ENCODE measurements at regions not wholly inside any gene's neighbourhood (a gene's known extent, or its start where the extent isn't known, plus 50 kb on each side); places are given as distances from the start of the nearest gene placed in this dataset.

DNA sequence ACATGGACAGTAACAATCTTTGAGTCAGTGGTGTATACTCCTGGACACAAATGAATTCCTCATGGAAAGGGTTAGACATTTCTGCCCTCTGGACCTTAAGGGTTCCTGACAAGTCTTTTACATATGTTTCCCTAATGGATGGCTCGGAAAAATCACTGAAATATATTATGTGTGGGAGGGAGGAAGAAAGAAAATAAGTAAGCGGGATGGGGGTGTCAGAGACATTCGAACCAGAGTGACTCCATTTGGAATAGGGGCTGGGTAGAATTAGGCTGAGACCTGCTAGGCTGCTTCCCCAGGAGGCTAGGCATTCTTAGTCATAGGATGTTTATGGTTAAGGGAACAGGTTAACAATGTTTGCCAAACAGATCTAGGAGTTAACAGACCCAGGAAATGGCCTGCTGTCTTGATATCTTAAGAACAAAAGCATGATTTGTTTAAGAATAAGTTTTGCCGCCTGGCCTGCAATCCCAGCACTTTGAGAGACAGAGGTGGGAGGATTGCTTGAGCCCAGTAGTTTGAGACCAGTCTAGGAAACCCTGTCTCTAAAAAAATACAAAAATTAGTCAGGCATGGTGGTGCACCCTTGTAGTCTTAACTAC, 1241.7 kb downstream of the TYW1 start:
- H3K79me1 ChIP-seq (ENCODE audit: low read depth in 1 of 2, low read length in 2 of 2) = no peaks in the 10 kb centered on the region
- no peak overlapping the region for H2AK5ac ChIP-seq (ENCODE audit: low read depth, low read length)
- H2BK20ac ChIP-seq (ENCODE audit: low read depth, low read length) = no peak overlapping the region
- DNase-seq (no peak), ATAC-seq (ENCODE audit: low read depth) (no peak)
- H3K23ac ChIP-seq (ENCODE audit: low read depth, low read length) = no peak overlapping the region
- POLR2A ChIA-PET (ENCODE audit: unreplicated experiment) = no interaction called here
- H3K4me3 ChIP-seq (ENCODE audit: insufficient read depth, low read depth, low read length) = no peak overlapping the region
- no peak for TF ChIP-seq MAZ (IDR thresholded peaks at IDR 0.05; ENCODE audit: borderline replicate concordance, low read depth, low read length)
- TF ChIP-seq BHLHE40 (IDR thresholded peaks at IDR 0.05; ENCODE audit: low read depth, low read length) = no peak
- TF ChIP-seq CEBPB (IDR thresholded peaks at IDR 0.05; ENCODE audit: low read depth, low read length) = no peak
- TF ChIP-seq NFE2L2 (IDR thresholded peaks at IDR 0.05; ENCODE audit: low read depth, low read length) = no peak
- no peak for TF ChIP-seq RCOR1 (IDR thresholded peaks at IDR 0.05; ENCODE audit: insufficient replicate concordance, low read length)
- no peak for TF ChIP-seq MAFK (IDR thresholded peaks at IDR 0.05; ENCODE audit: low read depth, low read length)
- no peak for TF ChIP-seq RAD21 (IDR thresholded peaks at IDR 0.05; ENCODE audit: low read length)
- TF ChIP-seq CHD1 (IDR thresholded peaks at IDR 0.05; ENCODE audit: low read depth, low read length) = no peak
- H4K20me1 ChIP-seq (ENCODE audit: insufficient read depth, low read length) = no peaks in the 10 kb centered on the region
- no peak overlapping the region for H3K9ac ChIP-seq (ENCODE audit: low read depth, low read length)
- no peak overlapping the region for H2BK120ac ChIP-seq (ENCODE audit: low read depth, low read length)
- H3K4ac ChIP-seq (ENCODE audit: low read depth, low read length) = no peak overlapping the region
- H3K56ac ChIP-seq (ENCODE audit: extremely low read depth, insufficient read depth, low read length) = no peak overlapping the region
- H3K14ac ChIP-seq (replicated peaks; ENCODE audit: low read depth, low read length) = no peak overlapping the region
- no peak overlapping the region for H2BK5ac ChIP-seq (ENCODE audit: low read depth, low read length, poor library complexity, severe bottlenecking)
- dilution Hi-C loops (cut with HindIII; ENCODE audit: low sequenced_read_pairs, unreplicated experiment) (no loop called here), in situ Hi-C loops (cut with MboI; ENCODE audit: low sequenced_read_pairs) (no loop called here), intact Hi-C loops (cut with micrococcal nuclease) (no loop called here)
- no peaks in the 10 kb centered on the region for H3K4me1 ChIP-seq (ENCODE audit: control insufficient read depth, insufficient read depth, low read length)
- no TSS peak for BruUV-seq (replicated peaks)
- H3K27ac ChIP-seq (ENCODE audit: insufficient read depth, low read length) = no peak overlapping the region
- H3K9me3 ChIP-seq (ENCODE audit: control insufficient read depth, insufficient read depth, low read length) = peaks cover 13% of the 10 kb centered on the region
- no peaks in the 10 kb centered on the region for H3K27me3 ChIP-seq (ENCODE audit: control insufficient read depth, insufficient read depth, low read length)
- CTCF ChIA-PET = no interaction called here
- H3K36me3 ChIP-seq (ENCODE audit: control insufficient read depth, insufficient read depth, low read length) = no peaks in the 10 kb centered on the region
- H3K9me1 ChIP-seq (ENCODE audit: insufficient read depth, low read length) = no peaks in the 10 kb centered on the region
- no peak overlapping the region for H2BK15ac ChIP-seq (ENCODE audit: low read depth, low read length)
- WGBS, 2 experiments (ENCODE audit: extremely low coverage in 2 of 2, insufficient read length in 1 of 2) = 63% methylated on average over 2 of the region's 4 CpGs; no CpG with 5 or more reads in 1 of the 2 experiments
- H4K5ac ChIP-seq (ENCODE audit: low read depth, low read length) = no peak overlapping the region
- no peak overlapping the region for H4K91ac ChIP-seq (ENCODE audit: insufficient read depth, low read depth, low read length)
- no peak overlapping the region for H3K4me2 ChIP-seq (ENCODE audit: low read depth, low read length)
- H3K18ac ChIP-seq (ENCODE audit: low read depth, low read length) = no peak overlapping the region
- no peak overlapping the region for H2AFZ ChIP-seq (replicated peaks; ENCODE audit: low read length, poor library complexity)
- H2AK9ac ChIP-seq (replicated peaks; ENCODE audit: low read depth, low read length, poor library complexity) = no peak overlapping the region
- H4K8ac ChIP-seq (ENCODE audit: low read depth in 2 of 2, low read length in 2 of 2) = no peak overlapping the region

Measured in IMR-90 (cell line).